HCT116 (cell line): ENCODE measurements at regions not wholly inside any gene's neighbourhood (a gene's known extent, or its start where the extent isn't known, plus 50 kb on each side); places are given as distances from the start of the nearest gene placed in this dataset.

ENCODE experiments used
- ATAC-seq: fragments of 200-7000 bp; cut with Tn5 transposase; 2 replicates; pipeline ENCODE4 v1.9.1; 2020; ENCODE audit warnings: mild to moderate bottlenecking, moderate library complexity
- BruUV-seq: library from RNA; stranded (reverse); fragments of 400-500 nt; replicated peaks from 2 replicates; lab custom pipeline; 2021; lab: Mats Ljungman, UMichigan
- CTCF ChIA-PET: fragments of 300-600 bp; sonication (Branson Sonifier 250); formaldehyde crosslinking; loops from one replicate; lab custom pipeline; 2021; ENCODE audit warnings: antibody characterized with exemption; lab: Charles Lee
- POLR2A ChIA-PET: fragments of 300-600, 350-600 bp; sonication (Branson Sonifier 250); formaldehyde crosslinking; loops from one replicate; lab custom pipeline; 2021; ENCODE audit warnings: antibody characterized with exemption; lab: Charles Lee
- RAD21 ChIA-PET, 2 experiments: fragments of 300-600 bp; sonication (Branson Sonifier 250); formaldehyde crosslinking; loops; one replicate each; lab custom pipeline; 2023; ENCODE audit warnings: low total read pairs in 2 of 2; ENCODE audit not compliant: uncharacterized antibody in 2 of 2, unreplicated experiment in 2 of 2, low non-redundant PET in 1 of 2; lab: Charles Lee
- DNase-seq: peaks from one replicate; pipeline ENCODE4 v3.0.0-alpha.2; 2010; ENCODE audit warnings: low read depth, low spot score
- H2AFZ ChIP-seq: fragments of 200-600 bp; shearing (Covaris generic), sonication (generic); 2 replicates; pipeline ENCODE4 v1.6.1; 2017; ENCODE audit warnings: low read depth, mixed run types, mixed read lengths, antibody characterized with exemption, low read length; ENCODE audit not compliant: poor library complexity, severe bottlenecking
- H3K27ac ChIP-seq: 2 replicates; pipeline ENCODE4 v1.5.1; 2012; ENCODE audit warnings: low read depth, low read length
- H3K27me3 ChIP-seq: fragments of 200-600 bp; sonication (generic); 2 replicates; pipeline ENCODE4 v1.6.1; 2016; ENCODE audit warnings: mixed run types, low read length, mixed read lengths; ENCODE audit not compliant: insufficient read depth
- H3K36me3 ChIP-seq, 2 experiments: fragments of 200-500 bp in 1 of 2; fragments of 200-600 bp in 1 of 2; sonication (Bioruptor generic) in 1 of 2; sonication (generic) in 1 of 2; 2 replicates each; pipeline versions ENCODE4 v1.5.1 to v1.6.1; 2014 to 2016; ENCODE audit warnings: low read length in 2 of 2, inconsistent platforms in 1 of 2, mixed read lengths in 1 of 2, mixed run types in 1 of 2; ENCODE audit not compliant: insufficient read depth in 2 of 2, control insufficient read depth in 1 of 2
- H3K4me1 ChIP-seq, 2 experiments: fragments of 200-600 bp in 1 of 2; sonication (generic) in 1 of 2; 2 replicates each; pipeline versions ENCODE4 v1.5.1 to v1.6.1; 2012 to 2017; ENCODE audit warnings: low read length in 2 of 2, inconsistent platforms in 1 of 2, mild to moderate bottlenecking in 1 of 2, mixed read lengths in 1 of 2, mixed run types in 1 of 2, moderate library complexity in 1 of 2; ENCODE audit not compliant: insufficient read depth in 2 of 2, control insufficient read depth in 1 of 2
- H3K4me2 ChIP-seq: fragments of 200-600 bp; sonication (generic); 2 replicates; pipeline ENCODE4 v1.6.1; 2017; ENCODE audit warnings: mixed run types, low read length, mixed read lengths
- H3K4me3 ChIP-seq, 2 experiments: fragments of 200-600 bp in 1 of 2; sonication (generic) in 1 of 2; replicated peaks in 1 of 2; 2 replicates each; pipeline ENCODE4 v1.5.1; 2011 to 2016; ENCODE audit warnings: low read length in 2 of 2, control low read depth in 1 of 2, low read depth in 1 of 2, mild to moderate bottlenecking in 1 of 2, mixed read lengths in 1 of 2, mixed run types in 1 of 2
- H3K79me2 ChIP-seq: fragments of 200-600 bp; sonication (generic); 2 replicates; pipeline ENCODE4 v1.6.1; 2017; ENCODE audit warnings: mild to moderate bottlenecking, mixed run types, low read length, moderate library complexity, mixed read lengths; ENCODE audit not compliant: insufficient read depth
- H3K9ac ChIP-seq: fragments of 200-600 bp; sonication (generic); 2 replicates; pipeline ENCODE4 v1.6.1; 2016; ENCODE audit warnings: low read length, mixed read lengths
- H3K9me2 ChIP-seq: fragments of 200-600 bp; sonication (generic), shearing (Covaris generic); 2 replicates; pipeline ENCODE4 v1.6.1; 2017; ENCODE audit warnings: mixed run types, mild to moderate bottlenecking, moderate library complexity; ENCODE audit not compliant: insufficient read depth
- H3K9me3 ChIP-seq, 2 experiments: fragments of 200-500 bp in 1 of 2; fragments of 200-600 bp in 1 of 2; sonication (Bioruptor generic) in 1 of 2; sonication (generic) in 1 of 2; 2 replicates each; pipeline ENCODE4 v1.6.1; 2014 to 2017; ENCODE audit warnings: low read length in 2 of 2, mixed read lengths in 2 of 2, inconsistent platforms in 1 of 2, low read depth in 1 of 2, mild to moderate bottlenecking in 1 of 2, mixed run types in 1 of 2, moderate library complexity in 1 of 2; ENCODE audit not compliant: control insufficient read depth in 1 of 2, insufficient read depth in 1 of 2
- H4K20me1 ChIP-seq: fragments of 200-600 bp; sonication (generic), shearing (Covaris generic); 2 replicates; pipeline ENCODE4 v1.6.1; 2017; ENCODE audit warnings: mixed run types, mild to moderate bottlenecking, moderate library complexity; ENCODE audit not compliant: insufficient read depth
- CEBPB ChIP-seq: IDR thresholded peaks from 2 replicates; pipeline ENCODE4 v1.6.1; 2012; ENCODE audit warnings: low read depth
- EGR1 ChIP-seq: IDR thresholded peaks from 2 replicates; pipeline ENCODE4 v1.6.1; 2012; ENCODE audit warnings: low read depth
- ELF1 ChIP-seq: IDR thresholded peaks from 2 replicates; pipeline ENCODE4 v1.6.1; 2012; ENCODE audit warnings: low read depth, borderline replicate concordance
- EZH2 ChIP-seq: fragments of 200-600 bp; sonication (generic); IDR thresholded peaks from 2 replicates; pipeline ENCODE4 v1.6.1; 2017; ENCODE audit warnings: antibody characterized with exemption, mixed run types
- EZH2phosphoT487 ChIP-seq: fragments of 200-600 bp; IDR thresholded peaks from 2 replicates; pipeline ENCODE4 v1.6.1; 2018; ENCODE audit warnings: antibody characterized with exemption, borderline replicate concordance
- JUND ChIP-seq: IDR thresholded peaks from 2 replicates; pipeline ENCODE4 v1.6.1; 2012
- POLR2A ChIP-seq: IDR thresholded peaks from 2 replicates; pipeline ENCODE4 v1.7.0; 2011; ENCODE audit warnings: borderline replicate concordance; ENCODE audit not compliant: insufficient read depth, insufficient read length; ENCODE audit errors: extremely low read depth
- POLR2AphosphoS5 ChIP-seq: IDR thresholded peaks from 2 replicates; pipeline ENCODE4 v1.6.1; 2011; ENCODE audit warnings: mild to moderate bottlenecking, low read depth, low read length, moderate library complexity
- RAD21 ChIP-seq: IDR thresholded peaks from 2 replicates; pipeline ENCODE4 v1.6.1; 2012; ENCODE audit warnings: low read depth, mild to moderate bottlenecking
- SIN3A ChIP-seq: IDR thresholded peaks from 2 replicates; pipeline ENCODE4 v1.6.1; 2012; ENCODE audit warnings: low read depth
- SP1 ChIP-seq: IDR thresholded peaks from 2 replicates; pipeline ENCODE4 v1.6.1; 2012; ENCODE audit warnings: low read depth
- SRF ChIP-seq: IDR thresholded peaks from 2 replicates; pipeline ENCODE4 v1.6.1; 2012; ENCODE audit warnings: low read depth
- YY1 ChIP-seq: IDR thresholded peaks from 2 replicates; pipeline ENCODE4 v1.6.1; 2011; ENCODE audit warnings: low read length, low read depth, moderate library complexity, mild to moderate bottlenecking; ENCODE audit not compliant: insufficient replicate concordance; ENCODE audit errors: extremely low read depth
- ZFX ChIP-seq: fragments of 450-650 bp; IDR thresholded peaks from 2 replicates; pipeline ENCODE4 v1.6.1; 2017
- ZNF274 ChIP-seq: fragments of 200-500 bp; sonication (Bioruptor generic); IDR thresholded peaks from 2 replicates; pipeline ENCODE4 v1.6.1; 2014; ENCODE audit warnings: mild to moderate bottlenecking, low read depth, low read length, inconsistent platforms
- intact Hi-C: fragments of 100-400 bp; cut with micrococcal nuclease; formaldehyde crosslinking; loops from 2 replicates; pipeline ENCODE4 v1.10.0; 2022
- TF ChIP-seq, protein P1 (sequence below), 3 experiments: fragments of 200-600 bp in 1 of 3; sonication (generic) in 1 of 3; IDR thresholded peaks in 2 of 3; conservative IDR thresholded peaks in 1 of 3; 2 replicates each; pipeline ENCODE4 v1.5.1; 2012 to 2017; ENCODE audit warnings: low read depth in 2 of 3, low read length in 2 of 3, antibody characterized with exemption in 1 of 3, borderline replicate concordance in 1 of 3, control low read depth in 1 of 3, mild to moderate bottlenecking in 1 of 3, mixed read lengths in 1 of 3, mixed run types in 1 of 3, moderate library complexity in 1 of 3; ENCODE audit not compliant: insufficient read depth in 1 of 3
- TF ChIP-seq, protein P2 (sequence below): IDR thresholded peaks from 2 replicates; pipeline ENCODE4 v1.6.1; 2012
- TF ChIP-seq, protein P3 (sequence below): IDR thresholded peaks from 2 replicates; pipeline ENCODE4 v1.6.1; 2012
- TF ChIP-seq, protein P4 (sequence below): IDR thresholded peaks from 2 replicates; pipeline ENCODE4 v1.6.1; 2012; ENCODE audit warnings: low read depth

DNA sequence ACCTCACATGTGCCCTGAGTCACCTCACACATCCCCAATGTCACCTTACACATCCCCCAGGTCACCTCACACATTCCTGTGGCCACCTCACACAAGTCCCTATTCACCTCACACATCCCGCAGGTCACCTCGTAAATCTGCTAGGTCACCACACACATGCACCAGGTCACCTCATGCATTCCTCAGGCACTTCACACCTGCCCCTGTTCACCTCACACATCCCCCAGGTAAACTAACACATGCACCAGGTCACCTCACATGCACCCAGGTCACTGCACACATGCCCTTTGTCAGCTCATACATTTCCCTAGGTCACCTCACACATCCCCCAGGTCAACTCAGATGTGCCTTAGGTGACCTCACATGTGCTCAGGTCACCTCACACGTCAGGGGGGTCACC lies 639.8 kb downstream of the TMEM121 start:
- intact Hi-C loops: no loop called here
- DNase-seq: no peak
- H3K4me2 ChIP-seq: no peak overlapping the region
- TF ChIP-seq, protein P1, sequence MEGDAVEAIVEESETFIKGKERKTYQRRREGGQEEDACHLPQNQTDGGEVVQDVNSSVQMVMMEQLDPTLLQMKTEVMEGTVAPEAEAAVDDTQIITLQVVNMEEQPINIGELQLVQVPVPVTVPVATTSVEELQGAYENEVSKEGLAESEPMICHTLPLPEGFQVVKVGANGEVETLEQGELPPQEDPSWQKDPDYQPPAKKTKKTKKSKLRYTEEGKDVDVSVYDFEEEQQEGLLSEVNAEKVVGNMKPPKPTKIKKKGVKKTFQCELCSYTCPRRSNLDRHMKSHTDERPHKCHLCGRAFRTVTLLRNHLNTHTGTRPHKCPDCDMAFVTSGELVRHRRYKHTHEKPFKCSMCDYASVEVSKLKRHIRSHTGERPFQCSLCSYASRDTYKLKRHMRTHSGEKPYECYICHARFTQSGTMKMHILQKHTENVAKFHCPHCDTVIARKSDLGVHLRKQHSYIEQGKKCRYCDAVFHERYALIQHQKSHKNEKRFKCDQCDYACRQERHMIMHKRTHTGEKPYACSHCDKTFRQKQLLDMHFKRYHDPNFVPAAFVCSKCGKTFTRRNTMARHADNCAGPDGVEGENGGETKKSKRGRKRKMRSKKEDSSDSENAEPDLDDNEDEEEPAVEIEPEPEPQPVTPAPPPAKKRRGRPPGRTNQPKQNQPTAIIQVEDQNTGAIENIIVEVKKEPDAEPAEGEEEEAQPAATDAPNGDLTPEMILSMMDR (IDR thresholded peaks at IDR 0.05 in 2 of 3, conservative IDR thresholded peaks at IDR 0.05 in 1 of 3; ENCODE audit: borderline replicate concordance in 1 of 3, insufficient read depth in 1 of 3, low read depth in 2 of 3, low read length in 2 of 3): no peak
- TF ChIP-seq POLR2AphosphoS5: no peak
- TF ChIP-seq POLR2A: no peak
- TF ChIP-seq EZH2: no peak
- no peak for TF ChIP-seq CEBPB
- TF ChIP-seq YY1: no peak
- TF ChIP-seq SIN3A: no peak
- TF ChIP-seq EZH2phosphoT487: no peak
- TF ChIP-seq EGR1: no peak
- TF ChIP-seq JUND: no peak
- TF ChIP-seq ZNF274: no peak
- TF ChIP-seq, protein P2, sequence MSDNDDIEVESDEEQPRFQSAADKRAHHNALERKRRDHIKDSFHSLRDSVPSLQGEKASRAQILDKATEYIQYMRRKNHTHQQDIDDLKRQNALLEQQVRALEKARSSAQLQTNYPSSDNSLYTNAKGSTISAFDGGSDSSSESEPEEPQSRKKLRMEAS: no peak
- TF ChIP-seq SP1: no peak
- TF ChIP-seq RAD21: no peak
- TF ChIP-seq, protein P3, sequence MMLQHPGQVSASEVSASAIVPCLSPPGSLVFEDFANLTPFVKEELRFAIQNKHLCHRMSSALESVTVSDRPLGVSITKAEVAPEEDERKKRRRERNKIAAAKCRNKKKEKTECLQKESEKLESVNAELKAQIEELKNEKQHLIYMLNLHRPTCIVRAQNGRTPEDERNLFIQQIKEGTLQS: no peak
- no peak for TF ChIP-seq SRF
- TF ChIP-seq ZFX: no peak
- TF ChIP-seq, protein P4, sequence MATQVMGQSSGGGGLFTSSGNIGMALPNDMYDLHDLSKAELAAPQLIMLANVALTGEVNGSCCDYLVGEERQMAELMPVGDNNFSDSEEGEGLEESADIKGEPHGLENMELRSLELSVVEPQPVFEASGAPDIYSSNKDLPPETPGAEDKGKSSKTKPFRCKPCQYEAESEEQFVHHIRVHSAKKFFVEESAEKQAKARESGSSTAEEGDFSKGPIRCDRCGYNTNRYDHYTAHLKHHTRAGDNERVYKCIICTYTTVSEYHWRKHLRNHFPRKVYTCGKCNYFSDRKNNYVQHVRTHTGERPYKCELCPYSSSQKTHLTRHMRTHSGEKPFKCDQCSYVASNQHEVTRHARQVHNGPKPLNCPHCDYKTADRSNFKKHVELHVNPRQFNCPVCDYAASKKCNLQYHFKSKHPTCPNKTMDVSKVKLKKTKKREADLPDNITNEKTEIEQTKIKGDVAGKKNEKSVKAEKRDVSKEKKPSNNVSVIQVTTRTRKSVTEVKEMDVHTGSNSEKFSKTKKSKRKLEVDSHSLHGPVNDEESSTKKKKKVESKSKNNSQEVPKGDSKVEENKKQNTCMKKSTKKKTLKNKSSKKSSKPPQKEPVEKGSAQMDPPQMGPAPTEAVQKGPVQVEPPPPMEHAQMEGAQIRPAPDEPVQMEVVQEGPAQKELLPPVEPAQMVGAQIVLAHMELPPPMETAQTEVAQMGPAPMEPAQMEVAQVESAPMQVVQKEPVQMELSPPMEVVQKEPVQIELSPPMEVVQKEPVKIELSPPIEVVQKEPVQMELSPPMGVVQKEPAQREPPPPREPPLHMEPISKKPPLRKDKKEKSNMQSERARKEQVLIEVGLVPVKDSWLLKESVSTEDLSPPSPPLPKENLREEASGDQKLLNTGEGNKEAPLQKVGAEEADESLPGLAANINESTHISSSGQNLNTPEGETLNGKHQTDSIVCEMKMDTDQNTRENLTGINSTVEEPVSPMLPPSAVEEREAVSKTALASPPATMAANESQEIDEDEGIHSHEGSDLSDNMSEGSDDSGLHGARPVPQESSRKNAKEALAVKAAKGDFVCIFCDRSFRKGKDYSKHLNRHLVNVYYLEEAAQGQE: no peak
- no peak for TF ChIP-seq ELF1
- TF ChIP-seq, all 23 proteins: peak for 0
- no TSS peak for BruUV-seq
- Histone ChIP-seq H3K79me2 (no peaks in the 10 kb centered on the region), H3K27ac (no peak overlapping the region), H3K4me3 (no peak overlapping the region), H3K9me2 (no peaks in the 10 kb centered on the region), H3K9ac (no peak overlapping the region), H3K36me3 (no peaks in the 10 kb centered on the region), H3K9me3 (peaks cover 0 to 8% of the 10 kb centered on the region in 2 experiments; a peak in 1 of 4 replicates), H4K20me1 (no peaks in the 10 kb centered on the region), H2AFZ (no peak overlapping the region), H3K4me1 (no peaks in the 10 kb centered on the region), H3K27me3 (no peaks in the 10 kb centered on the region)
- ATAC-seq: no peak
- ChIA-PET RAD21 (no interaction called here), POLR2A (no interaction called here), CTCF (no interaction called here)
